HFFc6 (cell line): ENCODE measurements at regions not wholly inside any gene's neighbourhood (a gene's known extent, or its start where the extent isn't known, plus 50 kb on each side); places are given as distances from the start of the nearest gene placed in this dataset.
A peak's percentile ranks its signal among the peaks of the same experiment; 100 is the strongest.

ENCODE experiments used
- DNase-seq: peaks from one replicate; pipeline ENCODE4 v3.0.0-alpha.2; 2018
- H3K27ac Mint-ChIP-seq: 2 replicates; pipeline ENCODE4 v1.8.0; 2020; ENCODE audit warnings: mild to moderate bottlenecking, mixed read lengths
- H3K27me3 Mint-ChIP-seq: 2 replicates; pipeline ENCODE4 v1.8.0; 2021; ENCODE audit warnings: mild to moderate bottlenecking, moderate library complexity, mixed read lengths; ENCODE audit not compliant: insufficient read depth
- H3K36me3 Mint-ChIP-seq: 2 replicates; pipeline ENCODE4 v1.8.0; 2021; ENCODE audit warnings: low read depth, mixed read lengths
- H3K4me1 Mint-ChIP-seq: 2 replicates; pipeline ENCODE4 v1.8.0; 2020; ENCODE audit warnings: low read depth, mixed read lengths
- H3K4me3 Mint-ChIP-seq: 2 replicates; pipeline ENCODE4 v1.8.0; 2020; ENCODE audit warnings: mild to moderate bottlenecking, moderate library complexity, mixed read lengths
- H3K9me3 Mint-ChIP-seq: 2 replicates; pipeline ENCODE4 v1.8.0; 2020; ENCODE audit warnings: mild to moderate bottlenecking, mixed read lengths
- CTCF ChIP-seq: fragments of 200-600 bp; sonication (generic); IDR thresholded peaks from 2 replicates; pipeline ENCODE4 v1.5.0; 2021; ENCODE audit warnings: antibody characterized with exemption, mild to moderate bottlenecking

- TF ChIP-seq CTCF = no peak
- no peak overlapping the region for H3K27ac Mint-ChIP-seq
- no peaks in the 10 kb centered on the region for H3K27me3 Mint-ChIP-seq
- no peak overlapping the region for H3K4me3 Mint-ChIP-seq
- no peaks in the 10 kb centered on the region for H3K36me3 Mint-ChIP-seq
- H3K4me1 Mint-ChIP-seq = no peaks in the 10 kb centered on the region
- H3K9me3 Mint-ChIP-seq = peaks cover 16% of the 10 kb centered on the region
- no peak for DNase-seq
Observed at GRCh38 chr10:56012101-56012500, 349.0 kb downstream of the ZWINT start.

DNA sequence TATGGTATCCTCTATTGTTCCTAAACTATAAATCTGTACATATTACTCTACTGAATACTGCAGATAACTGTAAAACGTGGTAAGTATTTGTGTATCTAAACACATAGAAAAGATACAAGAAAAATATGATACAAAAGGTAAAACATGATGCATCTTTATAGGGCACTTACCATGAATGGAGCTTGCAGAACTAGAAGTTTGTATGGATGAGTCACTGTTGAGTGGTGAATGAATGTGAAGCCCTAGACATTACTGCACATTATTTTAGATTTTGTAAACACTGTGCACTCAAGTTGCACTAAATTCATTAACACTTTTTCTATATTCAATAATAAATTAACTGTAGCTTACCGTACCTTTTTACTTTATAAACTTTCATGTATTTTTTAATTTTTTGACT, 357.5 kb downstream of the ZWINT start:
- no peaks in the 10 kb centered on the region for H3K4me1 Mint-ChIP-seq
- H3K4me3 Mint-ChIP-seq = no peak overlapping the region
- H3K27me3 Mint-ChIP-seq = no peaks in the 10 kb centered on the region
- H3K27ac Mint-ChIP-seq = no peak overlapping the region
- no peaks in the 10 kb centered on the region for H3K36me3 Mint-ChIP-seq
- DNase-seq = no peak
- H3K9me3 Mint-ChIP-seq = peaks cover 16% of the 10 kb centered on the region
- TF ChIP-seq CTCF = no peak

DNA sequence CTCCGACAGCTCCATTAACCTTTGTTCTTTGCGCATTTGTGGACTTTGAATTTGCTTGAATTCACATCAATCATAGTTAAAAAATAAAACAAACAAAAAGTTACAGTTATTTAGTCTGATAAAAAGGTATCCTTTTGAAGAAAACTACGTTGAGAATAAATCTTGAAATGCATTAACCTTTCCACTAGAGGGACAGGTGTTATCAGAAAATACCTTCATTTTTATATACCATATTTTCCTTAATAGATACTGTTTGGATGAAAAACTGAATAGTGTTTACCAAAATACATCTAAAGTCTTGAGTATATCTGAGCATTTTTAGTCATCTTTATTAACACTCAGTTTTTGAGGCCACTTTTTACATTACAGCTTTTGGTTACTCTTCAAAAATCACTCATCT, 371.9 kb downstream of the ZWINT start:
- 0 out of 2 replicates have a peak, but pooled peaks have one; percentile 16 for TF ChIP-seq CTCF
- no peak overlapping the region for H3K4me3 Mint-ChIP-seq
- no peak for DNase-seq
- H3K27ac Mint-ChIP-seq = no peak overlapping the region
- peaks cover 23% of the 10 kb centered on the region; the same call in 1 of the 2 replicates for H3K9me3 Mint-ChIP-seq
- no peaks in the 10 kb centered on the region for H3K36me3 Mint-ChIP-seq
- no peaks in the 10 kb centered on the region for H3K4me1 Mint-ChIP-seq
- H3K27me3 Mint-ChIP-seq = 0 out of 2 replicates have a peak, but pooled peaks cover 2% of the 10 kb centered on the region

DNA sequence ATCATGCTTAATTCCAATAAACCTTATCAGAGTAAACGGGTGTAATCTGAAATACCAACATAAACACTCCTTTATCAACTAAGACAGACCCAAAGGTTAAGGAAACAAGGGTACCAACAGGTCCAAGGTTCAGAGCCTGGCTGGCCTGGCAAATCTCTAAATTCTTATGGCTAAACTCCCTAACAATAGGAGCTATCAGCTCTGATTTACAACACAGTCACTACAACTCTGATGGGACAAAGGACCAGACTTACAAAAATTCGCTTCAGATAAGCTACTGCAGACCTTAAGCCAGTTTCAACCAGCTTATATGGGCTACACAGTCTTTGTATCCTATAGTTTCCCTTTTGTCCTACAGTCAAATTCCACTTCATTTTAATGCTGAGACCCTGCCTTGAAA, 381.9 kb downstream of the ZWINT start:
- H3K27ac Mint-ChIP-seq = no peak overlapping the region

DNA sequence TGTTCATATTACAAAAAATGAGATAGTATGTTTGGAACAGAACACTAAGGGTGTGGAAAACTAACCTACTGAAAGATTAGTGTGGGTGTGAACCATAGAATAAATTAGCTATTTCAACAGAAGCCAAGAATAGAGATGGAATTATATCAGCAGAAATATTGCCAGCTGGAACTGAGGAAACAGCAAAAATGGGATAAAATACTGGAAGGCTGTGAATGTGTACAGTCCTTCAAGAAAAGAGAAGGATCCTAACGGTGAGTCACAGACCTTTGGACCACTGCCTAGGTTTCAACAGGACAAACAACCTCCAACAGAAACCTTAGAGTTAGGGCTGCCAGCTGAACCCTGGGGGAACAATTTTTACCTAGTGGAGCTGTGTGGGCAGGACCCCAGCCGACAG, 395.0 kb downstream of the ZWINT start:
- no peak overlapping the region for H3K4me3 Mint-ChIP-seq
- no peaks in the 10 kb centered on the region for H3K27me3 Mint-ChIP-seq
- H3K36me3 Mint-ChIP-seq = no peaks in the 10 kb centered on the region
- TF ChIP-seq CTCF = no peak
- DNase-seq = no peak
- no peak overlapping the region for H3K27ac Mint-ChIP-seq
- H3K9me3 Mint-ChIP-seq = peaks cover 28% of the 10 kb centered on the region
- H3K4me1 Mint-ChIP-seq = no peaks in the 10 kb centered on the region

More for the DNA sequence above, 381.9 kb downstream of the ZWINT start:
- Mint-ChIP-seq H3K27me3 (no peaks in the 10 kb centered on the region), H3K4me3 (no peak overlapping the region), H3K36me3 (no peaks in the 10 kb centered on the region), H3K4me1 (no peaks in the 10 kb centered on the region), H3K9me3 (peaks cover 7% of the 10 kb centered on the region)
- DNase-seq = no peak
- TF ChIP-seq CTCF = no peak

GRCh38 chr10:55943403-55943802, 417.7 kb downstream of the ZWINT start:
- Mint-ChIP-seq H3K4me3 (no peak overlapping the region), H3K36me3 (no peaks in the 10 kb centered on the region), H3K27me3 (no peaks in the 10 kb centered on the region), H3K9me3 (peaks cover 21% of the 10 kb centered on the region), H3K27ac (no peak overlapping the region), H3K4me1 (no peaks in the 10 kb centered on the region)
- TF ChIP-seq CTCF = no peak
- DNase-seq = no peak
